ENCODE measurements at regions not wholly inside any gene's neighbourhood (a gene's known extent, or its start where the extent isn't known, plus 50 kb on each side); places are given as distances from the start of the nearest gene placed in this dataset.

DNA sequence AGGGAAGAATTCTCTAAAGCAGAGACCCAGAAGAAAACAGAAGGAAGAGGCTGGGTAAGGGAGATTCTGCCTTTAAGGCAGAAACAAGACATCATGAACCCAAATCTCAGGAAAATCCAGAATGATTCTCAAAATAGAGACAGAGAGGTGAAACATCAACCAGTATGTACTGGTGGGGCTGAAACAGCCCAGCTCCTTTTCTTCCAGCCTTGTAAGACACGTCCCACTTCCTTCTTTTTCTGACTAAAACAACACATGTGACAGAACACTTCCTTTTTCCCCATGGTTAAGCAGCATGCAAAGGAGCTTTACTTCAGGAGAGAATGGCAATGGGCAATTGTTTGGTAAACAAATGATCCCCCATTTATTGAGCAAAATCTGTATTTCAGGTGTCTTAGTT lies 230.8 kb upstream of the NR4A3 start:
- no peak for DNase-seq (ENCODE audit: low spot score in 2 of 2)
- WGBS, 2 donors, result 72 to 79% methylated on average over 1 of the region's 1 CpG
- no peak for TF ChIP-seq POLR2A (IDR thresholded peaks at IDR 0.05)
- TF ChIP-seq, protein P1, sequence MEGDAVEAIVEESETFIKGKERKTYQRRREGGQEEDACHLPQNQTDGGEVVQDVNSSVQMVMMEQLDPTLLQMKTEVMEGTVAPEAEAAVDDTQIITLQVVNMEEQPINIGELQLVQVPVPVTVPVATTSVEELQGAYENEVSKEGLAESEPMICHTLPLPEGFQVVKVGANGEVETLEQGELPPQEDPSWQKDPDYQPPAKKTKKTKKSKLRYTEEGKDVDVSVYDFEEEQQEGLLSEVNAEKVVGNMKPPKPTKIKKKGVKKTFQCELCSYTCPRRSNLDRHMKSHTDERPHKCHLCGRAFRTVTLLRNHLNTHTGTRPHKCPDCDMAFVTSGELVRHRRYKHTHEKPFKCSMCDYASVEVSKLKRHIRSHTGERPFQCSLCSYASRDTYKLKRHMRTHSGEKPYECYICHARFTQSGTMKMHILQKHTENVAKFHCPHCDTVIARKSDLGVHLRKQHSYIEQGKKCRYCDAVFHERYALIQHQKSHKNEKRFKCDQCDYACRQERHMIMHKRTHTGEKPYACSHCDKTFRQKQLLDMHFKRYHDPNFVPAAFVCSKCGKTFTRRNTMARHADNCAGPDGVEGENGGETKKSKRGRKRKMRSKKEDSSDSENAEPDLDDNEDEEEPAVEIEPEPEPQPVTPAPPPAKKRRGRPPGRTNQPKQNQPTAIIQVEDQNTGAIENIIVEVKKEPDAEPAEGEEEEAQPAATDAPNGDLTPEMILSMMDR (IDR thresholded peaks at IDR 0.05), result no peak
- intact Hi-C loops (cut with DNase I; ENCODE audit: low total_unique reads), result no loop called here
- no peak overlapping the region for H3K4me3 ChIP-seq (ENCODE audit: low read depth, poor library complexity, severe bottlenecking)

DNA sequence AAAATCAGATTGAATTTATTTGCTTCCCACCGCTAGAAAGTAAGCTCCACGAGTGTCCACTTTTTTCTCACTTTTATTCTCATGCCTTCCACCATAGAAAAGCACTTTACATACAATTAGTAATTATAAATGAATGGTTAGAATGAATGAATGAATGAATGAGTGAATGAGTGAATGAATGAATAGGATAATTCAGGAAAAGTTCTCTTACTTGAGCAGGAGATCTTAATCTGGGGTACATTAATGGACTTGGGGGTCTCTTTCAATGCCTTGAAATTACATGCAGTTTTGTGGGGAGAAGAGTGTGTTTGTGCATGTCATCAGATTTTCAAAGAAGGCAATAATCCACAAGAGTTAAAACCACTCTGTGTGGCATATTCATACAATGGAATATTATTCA lies 229.9 kb upstream of the NR4A3 start:
- no peak for DNase-seq (ENCODE audit: low spot score in 2 of 2)
- H3K4me3 ChIP-seq (ENCODE audit: low read depth, poor library complexity, severe bottlenecking), result no peak overlapping the region
- WGBS, 2 donors, result 93 to 96% methylated on average over 2 of the region's 2 CpGs
- TF ChIP-seq, protein P1 (IDR thresholded peaks at IDR 0.05), result no peak
- TF ChIP-seq POLR2A (IDR thresholded peaks at IDR 0.05), result no peak
- intact Hi-C loops (cut with DNase I; ENCODE audit: low total_unique reads), result no loop called here

DNA sequence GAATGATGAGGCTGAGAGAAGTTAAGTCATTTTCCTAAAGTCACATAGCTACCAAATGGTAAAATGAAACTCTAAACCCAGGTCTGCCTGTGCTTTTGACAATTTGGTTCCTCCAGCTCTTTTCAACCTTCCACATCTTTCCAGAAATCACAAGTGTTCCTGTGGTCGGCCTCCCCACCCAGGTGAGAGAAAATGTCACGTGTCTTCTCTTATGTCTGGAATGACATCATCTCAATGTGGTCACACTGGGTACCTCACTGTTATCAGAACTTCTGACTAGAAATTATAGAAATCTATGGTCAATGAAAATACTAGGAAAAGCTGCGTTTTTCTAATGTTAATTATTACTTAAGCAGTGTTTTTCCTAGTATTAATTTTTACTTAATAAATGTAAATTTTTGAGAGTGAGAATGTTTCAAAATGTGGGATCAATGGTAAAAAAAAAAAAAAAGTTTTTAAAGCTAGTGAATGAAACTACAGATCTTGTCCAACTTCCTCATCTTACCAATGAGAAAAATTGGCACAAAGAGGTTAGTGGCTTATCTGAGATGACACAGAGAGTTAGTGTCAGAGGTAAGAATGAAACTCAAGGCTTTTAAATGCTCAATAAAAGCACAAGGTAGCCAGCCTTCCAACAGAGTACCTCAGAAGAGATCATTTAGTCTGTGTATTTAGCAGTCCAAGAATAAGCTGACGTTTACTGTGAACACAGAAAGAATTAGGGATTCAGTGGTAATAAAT lies 228.7 kb upstream of the NR4A3 start:
- intact Hi-C loops (cut with DNase I; ENCODE audit: low total_unique reads), result no loop called here
- no peak overlapping the region for H3K4me3 ChIP-seq (ENCODE audit: low read depth, poor library complexity, severe bottlenecking)
- 75 to 79% methylated on average over 4 of the region's 4 CpGs for WGBS, 2 donors
- DNase-seq (ENCODE audit: low spot score in 2 of 2), result no peak
- TF ChIP-seq, protein P1 (IDR thresholded peaks at IDR 0.05), result no peak
- TF ChIP-seq POLR2A (IDR thresholded peaks at IDR 0.05), result no peak

DNA sequence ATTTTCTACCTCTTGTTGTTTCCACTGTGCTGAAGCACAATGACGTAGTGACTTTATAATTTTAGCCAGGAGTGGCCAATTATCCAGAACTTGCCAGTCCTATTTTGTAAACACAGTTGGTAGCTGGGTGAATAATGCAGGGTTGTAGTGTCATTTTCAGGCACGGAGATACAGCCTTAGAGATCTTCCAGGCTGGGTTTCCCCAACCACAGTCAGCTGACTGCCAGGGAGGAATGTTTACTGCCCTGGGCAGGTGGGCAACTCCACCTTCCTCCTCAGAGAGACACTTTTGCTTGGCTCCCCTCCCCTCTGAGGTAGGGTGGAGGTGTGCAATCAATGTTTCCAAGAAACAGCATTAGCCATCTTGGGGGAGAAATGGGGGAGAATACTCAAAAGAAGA lies 228.1 kb upstream of the NR4A3 start:
- intact Hi-C loops (cut with DNase I; ENCODE audit: low total_unique reads), result no loop called here
- WGBS, 2 donors, result 55 to 63% methylated on average over 2 of the region's 2 CpGs
- TF ChIP-seq POLR2A (IDR thresholded peaks at IDR 0.05), result no peak
- TF ChIP-seq, protein P1 (IDR thresholded peaks at IDR 0.05), result no peak
- no peak overlapping the region for H3K4me3 ChIP-seq (ENCODE audit: low read depth, poor library complexity, severe bottlenecking)
- no peak for DNase-seq (ENCODE audit: low spot score in 2 of 2)

DNA sequence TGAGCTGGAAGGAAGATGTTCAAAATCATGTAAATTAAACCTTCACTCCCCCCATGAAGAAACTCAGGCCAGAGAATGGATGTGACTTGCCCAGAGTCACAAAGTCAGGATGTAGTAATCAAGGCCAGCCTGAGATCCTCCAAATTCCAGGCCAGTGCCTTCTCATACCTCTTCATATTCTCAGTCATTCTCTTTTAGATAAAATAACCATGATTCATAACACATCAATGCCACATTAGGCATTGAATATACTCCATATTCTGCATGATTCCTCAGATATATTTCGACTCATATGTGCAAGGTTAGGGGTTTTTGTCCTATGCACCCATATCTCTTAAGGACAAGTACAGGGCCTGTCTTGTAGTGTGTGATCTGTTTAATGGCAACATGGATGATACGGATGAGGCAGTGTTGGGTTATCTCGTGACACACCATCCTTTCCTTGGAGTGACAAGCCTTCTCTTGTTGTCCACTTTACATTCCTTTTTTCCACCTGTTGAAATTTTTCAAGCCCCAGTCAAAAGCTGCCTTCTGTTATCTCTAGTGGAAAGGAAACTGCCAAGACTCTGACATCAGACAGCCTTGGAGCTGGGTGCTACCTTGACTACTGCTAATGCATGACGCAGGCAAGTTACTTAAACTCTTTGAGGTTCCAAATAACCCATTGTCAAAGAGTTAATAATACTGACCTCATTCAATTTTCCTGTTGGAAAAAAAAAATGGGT lies 227.5 kb upstream of the NR4A3 start:
- H3K4me3 ChIP-seq (ENCODE audit: low read depth, poor library complexity, severe bottlenecking), result no peak overlapping the region
- intact Hi-C loops (cut with DNase I; ENCODE audit: low total_unique reads), result no loop called here
- 84 to 92% methylated on average over 4 of the region's 4 CpGs for WGBS, 2 donors
- DNase-seq (ENCODE audit: low spot score in 2 of 2), result no peak
- no peak for TF ChIP-seq POLR2A (IDR thresholded peaks at IDR 0.05)
- TF ChIP-seq, protein P1 (IDR thresholded peaks at IDR 0.05), result no peak
